Transverse colon (tissue), 4 donors: ENCODE measurements at regions not wholly inside any gene's neighbourhood (a gene's known extent, or its start where the extent isn't known, plus 50 kb on each side); places are given as distances from the start of the nearest gene placed in this dataset.

Experiments used
- DNase-seq: peaks from one replicate; pipeline ENCODE4 v3.0.0-alpha.2; 2019
- H3K27ac ChIP-seq, 4 donors: fragments of 200-600 bp; sonication (generic); 2 replicates each; pipeline ENCODE4 v1.5.1; 2016 to 2018; ENCODE audit warnings: inconsistent platforms in 4 of 4
- H3K27me3 ChIP-seq: fragments of 200-600 bp; sonication (generic); 2 replicates; pipeline ENCODE4 v1.5.1; 2017; ENCODE audit warnings: inconsistent platforms
- H3K36me3 ChIP-seq, 4 donors: fragments of 200-600 bp; sonication (generic); 2 replicates each; pipeline ENCODE4 v1.5.1; 2017 to 2019; ENCODE audit warnings: inconsistent platforms in 4 of 4
- H3K4me1 ChIP-seq, 4 donors: fragments of 200-600 bp; sonication (generic); 2 replicates each; pipeline ENCODE4 v1.5.1; 2017 to 2020; ENCODE audit warnings: inconsistent platforms in 4 of 4
- H3K4me3 ChIP-seq, 4 donors: fragments of 200-600 bp; sonication (generic); 1 replicate in 1 of 4; 2 replicates in 3 of 4; pipeline versions ENCODE4 v1.5.1 to v1.6.1; 2017 to 2019; ENCODE audit warnings: inconsistent platforms in 4 of 4
- H3K9me3 ChIP-seq, 2 donors: fragments of 200-600 bp; sonication (generic); 2 replicates each; pipeline ENCODE4 v1.5.1; 2017 to 2019; ENCODE audit warnings: inconsistent platforms in 2 of 2
- EP300 ChIP-seq: sonication (generic); formaldehyde crosslinking; IDR thresholded peaks from one replicate; pipeline ENCODE4 v1.6.1; 2017; ENCODE audit warnings: antibody characterized with exemption, low read depth
- POLR2A ChIP-seq: fragments of 450-650 bp; IDR thresholded peaks from one replicate; pipeline ENCODE4 v1.6.1; 2016; ENCODE audit warnings: antibody characterized with exemption, mild to moderate bottlenecking, moderate library complexity
- POLR2AphosphoS5 ChIP-seq, 3 donors: sonication (generic); formaldehyde crosslinking; IDR thresholded peaks; one replicate each; pipeline ENCODE4 v1.6.1; 2016; ENCODE audit warnings: antibody characterized with exemption in 3 of 3
- WGBS, 2 donors: methylation state at CpG; one replicate each; pipeline ENCODE4 v1.1.5; 2018; ENCODE audit warnings: low coverage in 1 of 2; 5-methylcytosine and 5-hydroxymethylcytosine counted together
- in situ Hi-C, 4 donors: fragments of 200-750 bp; cut with MboI; loops; one replicate each; pipeline versions ENCODE4 v1.15.0 to v1.15.1; 2017; ENCODE audit warnings: low sequenced_read_pairs in 3 of 4, low pct_ligation_motif_present in 1 of 4, low pct_unique_long_range_greater_than_20kb in 1 of 4
- intact Hi-C: fragments of 100-400 bp; cut with DNase I; formaldehyde crosslinking; loops from one replicate; pipeline ENCODE4 v1.15.1; 2023; ENCODE audit warnings: low total_unique reads
- TF ChIP-seq, protein P1 (sequence below), 5 experiments: fragments of 200-600 bp in 3 of 5; fragments of 450-650 bp in 2 of 5; sonication (generic) in 3 of 5; IDR thresholded peaks; 1 replicate in 2 of 5; 2 replicates in 3 of 5; pipeline ENCODE4 v1.5.1; 2016 to 2017; ENCODE audit warnings: antibody characterized with exemption in 5 of 5, inconsistent platforms in 3 of 5, mild to moderate bottlenecking in 2 of 5, moderate library complexity in 1 of 5

DNA sequence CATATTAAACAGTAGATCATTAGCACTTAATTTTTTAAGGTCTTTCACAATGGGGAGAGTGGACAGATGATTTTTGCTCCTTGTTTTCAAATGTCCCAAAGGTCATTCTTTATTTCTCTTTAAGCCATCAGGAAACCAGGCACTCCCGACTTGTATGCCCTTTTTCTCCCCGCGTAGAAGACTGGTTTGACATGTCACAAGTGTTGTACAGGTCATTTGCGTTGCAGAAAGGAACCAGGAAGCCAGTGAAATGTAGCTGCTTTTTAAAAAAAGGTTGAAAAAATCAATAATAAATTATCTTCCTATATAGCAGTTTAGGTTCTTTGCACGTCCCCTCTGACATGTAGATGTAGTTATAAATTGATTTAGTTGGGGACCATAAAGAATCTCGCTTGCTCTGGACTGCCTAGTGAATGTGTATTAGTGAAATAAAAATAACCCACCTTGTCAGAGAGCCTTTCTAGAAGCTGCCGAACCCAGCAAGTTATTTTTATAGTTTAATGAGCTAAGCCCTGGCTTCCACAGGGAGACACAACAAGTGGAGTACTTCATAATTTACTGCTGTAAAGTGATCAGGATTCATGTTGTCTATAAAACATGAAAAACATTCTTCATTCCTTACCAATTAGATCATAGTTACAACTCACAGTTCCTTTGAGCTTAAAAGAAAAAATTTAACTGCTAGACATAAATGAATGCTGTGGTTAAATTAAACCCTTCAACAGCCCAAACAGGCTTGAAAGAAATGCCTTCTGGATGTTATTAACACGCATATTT, 404.6 kb downstream of the CSNK1G3 start:
- Histone ChIP-seq H3K9me3 (peaks cover 0 to 5% of the 10 kb centered on the region in 2 donors), H3K4me1 (peaks cover 0 to 13% (median 4%) of the 10 kb centered on the region in 4 donors), H3K27me3 (no peaks in the 10 kb centered on the region), H3K27ac (peak overlapping the region in 2 of 4 donors; percentile 14 to 22), H3K36me3 (no peaks in the 10 kb centered on the region), H3K4me3 (no peak overlapping the region)
- intact Hi-C loops: no loop called here
- in situ Hi-C loops: no loop called here
- 22 to 35% methylated on average over 7 to 8 of the region's 8 CpGs for WGBS, 2 donors
- no peak for DNase-seq
- TF ChIP-seq, protein P1, sequence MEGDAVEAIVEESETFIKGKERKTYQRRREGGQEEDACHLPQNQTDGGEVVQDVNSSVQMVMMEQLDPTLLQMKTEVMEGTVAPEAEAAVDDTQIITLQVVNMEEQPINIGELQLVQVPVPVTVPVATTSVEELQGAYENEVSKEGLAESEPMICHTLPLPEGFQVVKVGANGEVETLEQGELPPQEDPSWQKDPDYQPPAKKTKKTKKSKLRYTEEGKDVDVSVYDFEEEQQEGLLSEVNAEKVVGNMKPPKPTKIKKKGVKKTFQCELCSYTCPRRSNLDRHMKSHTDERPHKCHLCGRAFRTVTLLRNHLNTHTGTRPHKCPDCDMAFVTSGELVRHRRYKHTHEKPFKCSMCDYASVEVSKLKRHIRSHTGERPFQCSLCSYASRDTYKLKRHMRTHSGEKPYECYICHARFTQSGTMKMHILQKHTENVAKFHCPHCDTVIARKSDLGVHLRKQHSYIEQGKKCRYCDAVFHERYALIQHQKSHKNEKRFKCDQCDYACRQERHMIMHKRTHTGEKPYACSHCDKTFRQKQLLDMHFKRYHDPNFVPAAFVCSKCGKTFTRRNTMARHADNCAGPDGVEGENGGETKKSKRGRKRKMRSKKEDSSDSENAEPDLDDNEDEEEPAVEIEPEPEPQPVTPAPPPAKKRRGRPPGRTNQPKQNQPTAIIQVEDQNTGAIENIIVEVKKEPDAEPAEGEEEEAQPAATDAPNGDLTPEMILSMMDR (IDR thresholded peaks at IDR 0.05): no peak
- TF ChIP-seq EP300 (no peak), POLR2A (no peak), POLR2AphosphoS5 (IDR thresholded peaks at IDR 0.05) (peak in 2 of 3 donors; percentile 6 to 43)

DNA sequence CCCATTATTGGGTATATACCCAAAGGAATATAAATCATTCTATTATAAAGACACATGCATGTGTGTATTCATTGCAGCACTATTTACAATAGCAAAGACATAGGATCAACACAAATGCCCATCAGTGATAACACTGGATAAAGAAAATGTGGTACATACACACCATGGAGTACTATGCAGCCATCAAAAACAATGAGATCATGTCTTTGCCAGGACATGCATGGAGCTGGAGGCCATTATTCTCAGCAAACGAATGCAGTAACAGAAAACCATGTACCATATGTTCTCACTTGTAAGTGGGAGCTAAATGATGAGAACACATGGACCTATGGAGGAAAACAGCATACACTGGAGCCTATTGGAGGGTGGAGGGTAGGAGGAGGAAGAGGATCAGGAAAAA, 402.4 kb downstream of the CSNK1G3 start:
- Histone ChIP-seq H3K9me3 (peaks cover 0 to 5% of the 10 kb centered on the region in 2 donors), H3K27me3 (no peaks in the 10 kb centered on the region), H3K4me3 (no peak overlapping the region), H3K36me3 (no peaks in the 10 kb centered on the region), H3K4me1 (peaks cover 0 to 13% (median 4%) of the 10 kb centered on the region in 4 donors), H3K27ac (no peak overlapping the region)
- in situ Hi-C loops (no loop called here), intact Hi-C loops (no loop called here)
- no peak for TF ChIP-seq EP300
- no peak for TF ChIP-seq POLR2AphosphoS5 (IDR thresholded peaks at IDR 0.05)
- TF ChIP-seq POLR2A: no peak
- TF ChIP-seq, protein P1 (IDR thresholded peaks at IDR 0.05): no peak
- WGBS, 2 donors: 84 to 86% methylated on average over 1 of the region's 1 CpG
- DNase-seq: no peak

DNA sequence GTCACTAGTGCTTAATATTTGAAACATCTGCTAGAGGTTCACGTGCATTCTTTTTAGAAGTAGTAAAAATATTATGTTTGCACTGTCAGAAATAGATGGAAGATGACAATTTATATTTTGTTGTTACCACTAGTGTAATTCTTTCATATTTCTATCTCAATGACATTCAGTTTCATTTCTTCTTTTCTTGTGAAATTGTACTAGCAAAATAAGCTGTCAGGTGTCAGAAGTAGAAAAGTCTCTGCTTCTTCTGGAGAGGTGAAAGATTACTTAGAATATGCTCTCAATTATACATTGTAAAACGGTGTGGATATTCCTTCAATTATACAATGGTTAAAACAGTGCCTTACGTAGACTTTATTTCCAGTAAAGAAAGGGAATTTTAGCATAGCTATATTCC, 395.4 kb downstream of the CSNK1G3 start:
- H3K4me3 ChIP-seq: no peak overlapping the region
- no peak for TF ChIP-seq POLR2AphosphoS5 (IDR thresholded peaks at IDR 0.05)
- TF ChIP-seq EP300: no peak
- TF ChIP-seq, protein P1 (IDR thresholded peaks at IDR 0.05): no peak
- no peak for TF ChIP-seq POLR2A
- H3K9me3 ChIP-seq: no peaks in the 10 kb centered on the region
- intact Hi-C loops (no loop called here), in situ Hi-C loops (no loop called here)
- no peaks in the 10 kb centered on the region for H3K27me3 ChIP-seq
- WGBS, 2 donors: 72 to 81% methylated on average over 3 of the region's 3 CpGs
- no peak for DNase-seq
- H3K36me3 ChIP-seq: no peaks in the 10 kb centered on the region
- H3K27ac ChIP-seq: no peak overlapping the region
- no peaks in the 10 kb centered on the region for H3K4me1 ChIP-seq

- H3K4me1 ChIP-seq: no peaks in the 10 kb centered on the region
- H3K27ac ChIP-seq: no peak overlapping the region
- H3K36me3 ChIP-seq: no peaks in the 10 kb centered on the region
- intact Hi-C loops (no loop called here), in situ Hi-C loops (no loop called here)
- no peak overlapping the region for H3K4me3 ChIP-seq
- 67 to 87% methylated on average over 4 of the region's 4 CpGs for WGBS, 2 donors
- TF ChIP-seq EP300: no peak
- no peak for TF ChIP-seq POLR2AphosphoS5 (IDR thresholded peaks at IDR 0.05)
- no peak for TF ChIP-seq POLR2A
- TF ChIP-seq, protein P1 (IDR thresholded peaks at IDR 0.05): no peak
- H3K27me3 ChIP-seq: no peaks in the 10 kb centered on the region
- no peak for DNase-seq
- no peaks in the 10 kb centered on the region for H3K9me3 ChIP-seq
These were observed 394.8 kb downstream of the CSNK1G3 start for GRCh38 chr5:123906698-123907295.
